ENCODE measurements at regions not wholly inside any gene's neighbourhood (a gene's known extent, or its start where the extent isn't known, plus 50 kb on each side); places are given as distances from the start of the nearest gene placed in this dataset.

DNA sequence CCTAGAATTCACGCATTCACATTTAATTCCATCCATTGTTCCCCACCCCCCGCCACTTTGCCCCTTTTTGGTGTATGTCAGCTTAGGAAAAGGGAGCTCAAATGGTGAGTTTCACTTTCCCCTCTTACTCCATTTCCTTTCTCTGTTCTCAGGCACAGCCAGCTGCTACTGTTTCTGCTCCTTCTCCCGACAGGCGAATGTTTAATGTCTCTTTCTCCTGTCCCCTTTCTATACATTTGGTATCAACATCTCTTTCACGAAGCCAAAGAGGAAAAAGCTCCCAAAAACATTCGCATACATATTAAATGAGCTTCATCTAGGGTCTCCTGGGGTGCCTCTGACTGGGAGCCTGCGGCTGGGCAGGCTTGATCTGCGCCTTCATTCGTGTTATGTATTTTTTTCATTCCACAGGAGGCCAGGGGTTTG, 124.2 kb upstream of the SATB2 start:
- Histone ChIP-seq H3K27me3 (replicated peaks; ENCODE audit: insufficient read depth) (no peaks in the 10 kb centered on the region), H3K27ac (no peak overlapping the region), H3K36me3 (no peaks in the 10 kb centered on the region), H3K9me3 (no peaks in the 10 kb centered on the region), H3K4me3 (peak overlapping the region; percentile 45), H3K4me1 (ENCODE audit: control insufficient read depth in 1 of 2, low read depth in 2 of 2) (no peaks in the 10 kb centered on the region)
- DNase-seq (ENCODE audit: low spot score) (no peak), ATAC-seq (ENCODE audit: insufficient number of reproducible peaks, low FRiP score, low read depth) (no peak)
- TF ChIP-seq, protein P1, sequence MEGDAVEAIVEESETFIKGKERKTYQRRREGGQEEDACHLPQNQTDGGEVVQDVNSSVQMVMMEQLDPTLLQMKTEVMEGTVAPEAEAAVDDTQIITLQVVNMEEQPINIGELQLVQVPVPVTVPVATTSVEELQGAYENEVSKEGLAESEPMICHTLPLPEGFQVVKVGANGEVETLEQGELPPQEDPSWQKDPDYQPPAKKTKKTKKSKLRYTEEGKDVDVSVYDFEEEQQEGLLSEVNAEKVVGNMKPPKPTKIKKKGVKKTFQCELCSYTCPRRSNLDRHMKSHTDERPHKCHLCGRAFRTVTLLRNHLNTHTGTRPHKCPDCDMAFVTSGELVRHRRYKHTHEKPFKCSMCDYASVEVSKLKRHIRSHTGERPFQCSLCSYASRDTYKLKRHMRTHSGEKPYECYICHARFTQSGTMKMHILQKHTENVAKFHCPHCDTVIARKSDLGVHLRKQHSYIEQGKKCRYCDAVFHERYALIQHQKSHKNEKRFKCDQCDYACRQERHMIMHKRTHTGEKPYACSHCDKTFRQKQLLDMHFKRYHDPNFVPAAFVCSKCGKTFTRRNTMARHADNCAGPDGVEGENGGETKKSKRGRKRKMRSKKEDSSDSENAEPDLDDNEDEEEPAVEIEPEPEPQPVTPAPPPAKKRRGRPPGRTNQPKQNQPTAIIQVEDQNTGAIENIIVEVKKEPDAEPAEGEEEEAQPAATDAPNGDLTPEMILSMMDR (IDR thresholded peaks at IDR 0.05) = no peak

DNA sequence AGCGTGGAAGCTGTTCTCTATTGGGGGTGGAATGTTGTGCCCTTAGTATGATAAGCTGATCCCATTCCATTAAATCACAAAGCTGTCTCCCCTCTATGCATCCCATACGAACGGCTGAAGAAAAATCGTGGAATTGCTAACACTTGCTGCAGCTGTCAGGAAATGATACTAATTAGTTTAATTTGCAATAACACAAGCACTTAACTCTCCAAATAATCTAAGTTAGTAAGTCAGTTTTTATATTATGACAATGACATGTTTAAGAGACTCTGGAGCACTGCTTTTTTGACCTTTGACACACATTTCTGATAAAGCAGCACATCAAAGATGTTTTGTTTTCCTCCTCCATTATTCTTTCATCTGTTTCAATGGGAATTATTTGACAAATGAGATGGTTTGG, 123.7 kb upstream of the SATB2 start:
- no peak for ATAC-seq (ENCODE audit: insufficient number of reproducible peaks, low FRiP score, low read depth)

DNA sequence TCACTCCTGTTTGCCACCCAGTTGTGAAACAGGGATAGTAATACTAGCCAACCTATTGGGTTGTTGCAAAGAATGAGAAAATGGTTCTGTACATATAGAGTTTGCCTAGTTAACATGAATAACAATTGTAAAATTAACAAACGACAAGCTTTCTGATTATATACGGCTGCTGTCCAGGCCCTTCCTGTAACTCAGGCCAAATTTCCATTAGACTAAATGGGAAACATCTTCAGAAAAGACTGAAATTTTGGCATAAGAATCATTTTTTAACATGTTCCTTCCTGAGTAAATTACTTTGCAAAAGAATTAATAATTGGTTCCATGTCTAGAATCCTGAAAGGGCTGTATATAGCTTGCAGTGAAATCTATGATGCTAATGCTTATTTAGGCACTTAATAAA, 117.7 kb upstream of the SATB2 start:
- Histone ChIP-seq H3K27ac (no peak overlapping the region), H3K27me3 (replicated peaks; ENCODE audit: insufficient read depth) (no peaks in the 10 kb centered on the region), H3K4me1 (ENCODE audit: control insufficient read depth in 1 of 2, low read depth in 2 of 2) (no peaks in the 10 kb centered on the region), H3K4me3 (no peak overlapping the region), H3K9me3 (no peaks in the 10 kb centered on the region), H3K36me3 (no peaks in the 10 kb centered on the region)
- TF ChIP-seq, protein P1 (IDR thresholded peaks at IDR 0.05) = no peak
- no peak for DNase-seq (ENCODE audit: low spot score)
- ATAC-seq (ENCODE audit: insufficient number of reproducible peaks, low FRiP score, low read depth) = no peak

More for the DNA sequence above, 123.7 kb upstream of the SATB2 start:
- Histone ChIP-seq H3K9me3 (no peaks in the 10 kb centered on the region), H3K4me1 (ENCODE audit: control insufficient read depth in 1 of 2, low read depth in 2 of 2) (no peaks in the 10 kb centered on the region), H3K36me3 (no peaks in the 10 kb centered on the region), H3K27me3 (replicated peaks; ENCODE audit: insufficient read depth) (no peaks in the 10 kb centered on the region), H3K27ac (no peak overlapping the region), H3K4me3 (peak overlapping the region; percentile 45)
- TF ChIP-seq, protein P1 (IDR thresholded peaks at IDR 0.05) = no peak
- no peak for DNase-seq (ENCODE audit: low spot score)

DNA sequence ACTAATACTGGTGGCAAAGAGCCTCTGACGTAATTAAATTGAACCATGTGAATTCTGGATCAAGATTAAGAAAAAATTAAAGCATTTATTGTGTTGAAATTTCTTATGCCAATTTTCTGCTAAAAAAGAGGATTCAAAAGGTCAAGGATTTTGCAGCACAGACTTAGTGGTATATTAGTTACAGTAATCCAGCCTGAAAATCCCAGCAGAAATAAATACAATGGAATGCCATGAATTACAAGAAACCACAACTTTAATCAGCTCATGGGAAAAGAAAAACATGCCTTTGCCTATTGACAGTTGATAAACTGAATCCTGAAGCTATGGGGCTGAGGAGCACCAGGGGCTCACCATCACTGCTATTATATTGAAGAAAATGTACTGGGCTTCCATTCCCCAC, 114.8 kb upstream of the SATB2 start:
- Histone ChIP-seq H3K36me3 (no peaks in the 10 kb centered on the region), H3K27ac (no peak overlapping the region), H3K27me3 (replicated peaks; ENCODE audit: insufficient read depth) (no peaks in the 10 kb centered on the region), H3K4me3 (no peak overlapping the region), H3K4me1 (ENCODE audit: control insufficient read depth in 1 of 2, low read depth in 2 of 2) (no peaks in the 10 kb centered on the region), H3K9me3 (no peaks in the 10 kb centered on the region)
- no peak for ATAC-seq (ENCODE audit: insufficient number of reproducible peaks, low FRiP score, low read depth)
- TF ChIP-seq, protein P1 (IDR thresholded peaks at IDR 0.05) = no peak
- DNase-seq (ENCODE audit: low spot score) = no peak

DNA sequence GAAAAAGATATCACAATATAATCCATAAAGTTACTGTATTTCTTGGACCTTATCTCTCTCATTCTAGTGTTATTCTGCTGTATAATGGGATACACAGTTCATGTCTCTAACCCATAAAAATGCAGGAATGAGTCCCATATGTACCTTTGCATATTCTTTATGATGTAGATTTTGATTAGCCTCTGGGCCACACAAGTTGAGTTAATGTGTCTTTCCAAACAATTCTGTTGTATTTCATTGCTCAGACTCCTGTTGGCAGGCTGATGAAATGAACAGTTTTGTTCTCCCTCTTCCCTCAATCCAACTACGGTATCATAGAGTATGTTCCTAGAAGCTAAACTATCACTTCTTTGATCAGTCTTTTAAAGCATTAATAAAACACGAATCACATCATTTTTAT, 113.2 kb upstream of the SATB2 start:
- DNase-seq (ENCODE audit: low spot score) (no peak), ATAC-seq (ENCODE audit: insufficient number of reproducible peaks, low FRiP score, low read depth) (no peak)
- Histone ChIP-seq H3K9me3 (no peaks in the 10 kb centered on the region), H3K27ac (no peak overlapping the region), H3K36me3 (no peaks in the 10 kb centered on the region), H3K27me3 (replicated peaks; ENCODE audit: insufficient read depth) (no peaks in the 10 kb centered on the region), H3K4me3 (no peak overlapping the region), H3K4me1 (ENCODE audit: control insufficient read depth in 1 of 2, low read depth in 2 of 2) (no peaks in the 10 kb centered on the region)
- TF ChIP-seq, protein P1 (IDR thresholded peaks at IDR 0.05) = no peak

All from thoracic aorta (tissue), 2 donors.